HL-60 (cell line): ENCODE measurements at regions not wholly inside any gene's neighbourhood (a gene's known extent, or its start where the extent isn't known, plus 50 kb on each side); places are given as distances from the start of the nearest gene placed in this dataset.

ENCODE experiments used
- DNase-seq, 2 experiments: peaks; one replicate each; pipeline ENCODE4 v3.0.0-alpha.2; 2010 to 2020; ENCODE audit warnings: low read depth in 1 of 2, low spot score in 1 of 2
- H3K27ac ChIP-seq: fragments of 250-450 bp; sonication (Bioruptor Pico); replicated peaks from 2 replicates; pipeline ENCODE4 v1.5.1; 2020; ENCODE audit warnings: mild to moderate bottlenecking, moderate library complexity
- H3K27me3 ChIP-seq: fragments of 250-450 bp; sonication (Bioruptor Pico); 2 replicates; pipeline ENCODE4 v1.5.1; 2021; ENCODE audit warnings: mild to moderate bottlenecking, moderate library complexity; ENCODE audit not compliant: insufficient read depth, poor library complexity, severe bottlenecking
- H3K4me3 ChIP-seq: replicated peaks from 2 replicates; pipeline ENCODE4 v1.5.1; 2011; ENCODE audit warnings: mild to moderate bottlenecking, control low read depth, low read length; ENCODE audit not compliant: insufficient read depth
- CTCF ChIP-seq: IDR thresholded peaks from one replicate; pipeline ENCODE4 v1.5.1; 2011; ENCODE audit warnings: low read length, control low read depth, inconsistent platforms; ENCODE audit not compliant: insufficient read depth
- GABPA ChIP-seq: IDR thresholded peaks from 2 replicates; pipeline ENCODE4 v1.6.1; 2012; ENCODE audit warnings: low read depth
- POLR2AphosphoS5 ChIP-seq: IDR thresholded peaks from 2 replicates; pipeline ENCODE4 v1.6.1; 2012; ENCODE audit warnings: low read depth
- REST ChIP-seq: IDR thresholded peaks from 2 replicates; pipeline ENCODE4 v1.6.1; 2012; ENCODE audit warnings: low read depth; ENCODE audit not compliant: insufficient replicate concordance
- SPI1 ChIP-seq: IDR thresholded peaks from 2 replicates; pipeline ENCODE4 v1.6.1; 2012; ENCODE audit warnings: low read depth, mild to moderate bottlenecking, borderline replicate concordance

- H3K4me3 ChIP-seq = no peak overlapping the region
- TF ChIP-seq GABPA (no peak), CTCF (no peak), REST (no peak), SPI1 (no peak), POLR2AphosphoS5 (no peak)
These were observed 1724.0 kb downstream of the RPA4 start for GRCh38 chrX:98607739-98608138.

DNA sequence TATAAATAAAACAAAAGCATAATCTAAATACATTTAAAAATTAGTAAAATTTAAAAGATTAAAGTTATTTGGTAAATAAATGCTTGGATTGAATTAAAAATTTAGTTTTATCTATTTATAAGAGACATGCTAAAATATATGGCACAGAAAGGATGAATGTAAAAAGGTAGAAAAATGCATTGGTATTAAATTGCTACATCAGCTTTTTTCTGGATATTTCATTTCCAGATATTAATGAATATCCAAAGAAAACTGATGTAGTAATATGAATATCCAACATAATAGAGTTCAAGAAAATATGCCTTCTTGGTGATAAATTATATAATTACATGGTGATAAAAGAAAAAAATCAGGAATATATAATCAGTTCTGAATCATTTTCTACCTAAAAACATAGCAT lies 1743.9 kb downstream of the RPA4 start:
- H3K4me3 ChIP-seq = no peak overlapping the region
- no peaks in the 10 kb centered on the region for H3K27me3 ChIP-seq
- H3K27ac ChIP-seq = no peak overlapping the region
- no peak for DNase-seq
- TF ChIP-seq REST (no peak), SPI1 (no peak), GABPA (no peak), CTCF (no peak), POLR2AphosphoS5 (no peak)

More at GRCh38 chrX:98607739-98608138, 1724.0 kb downstream of the RPA4 start:
- no peaks in the 10 kb centered on the region for H3K27me3 ChIP-seq
- no peak overlapping the region for H3K27ac ChIP-seq
- no peak for DNase-seq

DNA sequence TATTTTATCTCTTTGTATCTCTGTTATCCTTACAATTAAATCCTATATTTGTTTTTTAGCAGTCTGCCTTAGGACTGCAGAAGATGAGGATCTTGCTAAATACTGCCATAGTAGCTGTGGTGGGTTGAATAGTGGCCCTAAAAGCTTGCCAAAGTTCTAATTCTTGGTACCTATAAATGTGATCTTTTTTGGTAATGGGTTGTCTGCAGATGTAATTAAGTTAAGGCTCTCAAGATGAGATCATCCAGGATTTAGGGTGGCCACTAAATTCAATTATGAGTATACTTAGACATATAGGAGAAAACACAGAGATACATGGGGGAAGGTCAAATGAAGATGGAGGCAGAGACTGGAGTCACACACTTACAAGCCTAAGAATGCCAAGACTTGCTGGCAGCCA lies 1753.7 kb downstream of the RPA4 start:
- TF ChIP-seq CTCF = no peak
- TF ChIP-seq POLR2AphosphoS5 = no peak
- TF ChIP-seq REST = no peak
- no peak for TF ChIP-seq SPI1
- TF ChIP-seq GABPA = no peak
- no peak for DNase-seq
- H3K27me3 ChIP-seq = no peaks in the 10 kb centered on the region
- H3K27ac ChIP-seq = no peak overlapping the region
- H3K4me3 ChIP-seq = no peak overlapping the region
